RWPE1 (cell line): ENCODE measurements at regions not wholly inside any gene's neighbourhood (a gene's known extent, or its start where the extent isn't known, plus 50 kb on each side); places are given as distances from the start of the nearest gene placed in this dataset.
A peak's percentile ranks its signal among the peaks of the same experiment; 100 is the strongest.

Experiments
- CTCF ChIA-PET: fragments of 350-600 bp; sonication (Branson Sonifier 250); formaldehyde crosslinking; extraction: SDS; loops from one replicate; lab custom pipeline; 2021; lab: Yijun Ruan, JAX
- POLR2A ChIA-PET: fragments of 400-600 bp; formaldehyde crosslinking; extraction: SDS; loops from one replicate; lab custom pipeline; 2020; ENCODE audit warnings: antibody characterized with exemption; ENCODE audit not compliant: low non-redundant PET; lab: Yijun Ruan, JAX
- DNase-seq: peaks from one replicate; pipeline ENCODE4 v3.0.0; 2012; ENCODE audit warnings: low spot score
- H3K27ac ChIP-seq: fragments of 450-650 bp; 2 replicates; pipeline ENCODE4 v1.5.1; 2017
- TF ChIP-seq, protein P1 (sequence below): fragments of 450-650 bp; conservative IDR thresholded peaks from 2 replicates; pipeline ENCODE4 v1.5.1; 2017; ENCODE audit warnings: low read depth, mild to moderate bottlenecking

DNA sequence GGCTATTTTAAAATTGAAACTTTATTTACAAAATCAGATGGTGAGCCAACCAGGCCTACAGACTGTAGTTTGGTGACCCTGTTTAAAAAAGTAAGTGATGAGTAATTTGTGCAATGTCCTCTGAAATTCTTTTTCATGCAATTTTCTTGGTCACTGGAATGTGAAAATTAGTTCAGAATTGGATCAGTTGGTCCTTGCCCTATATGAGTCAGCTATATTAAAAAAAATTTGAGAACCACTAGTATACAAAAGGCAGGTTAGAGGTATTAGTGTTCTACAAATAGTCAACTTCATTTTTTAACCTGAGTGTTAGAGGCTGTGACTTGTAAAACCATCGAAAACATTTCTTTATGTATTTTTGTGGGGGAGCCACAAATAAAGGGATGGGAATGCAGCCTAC lies 91.1 kb upstream of the NXPH2 start:
- POLR2A ChIA-PET, result no interaction called here
- no peak overlapping the region for H3K27ac ChIP-seq
- TF ChIP-seq, protein P1, sequence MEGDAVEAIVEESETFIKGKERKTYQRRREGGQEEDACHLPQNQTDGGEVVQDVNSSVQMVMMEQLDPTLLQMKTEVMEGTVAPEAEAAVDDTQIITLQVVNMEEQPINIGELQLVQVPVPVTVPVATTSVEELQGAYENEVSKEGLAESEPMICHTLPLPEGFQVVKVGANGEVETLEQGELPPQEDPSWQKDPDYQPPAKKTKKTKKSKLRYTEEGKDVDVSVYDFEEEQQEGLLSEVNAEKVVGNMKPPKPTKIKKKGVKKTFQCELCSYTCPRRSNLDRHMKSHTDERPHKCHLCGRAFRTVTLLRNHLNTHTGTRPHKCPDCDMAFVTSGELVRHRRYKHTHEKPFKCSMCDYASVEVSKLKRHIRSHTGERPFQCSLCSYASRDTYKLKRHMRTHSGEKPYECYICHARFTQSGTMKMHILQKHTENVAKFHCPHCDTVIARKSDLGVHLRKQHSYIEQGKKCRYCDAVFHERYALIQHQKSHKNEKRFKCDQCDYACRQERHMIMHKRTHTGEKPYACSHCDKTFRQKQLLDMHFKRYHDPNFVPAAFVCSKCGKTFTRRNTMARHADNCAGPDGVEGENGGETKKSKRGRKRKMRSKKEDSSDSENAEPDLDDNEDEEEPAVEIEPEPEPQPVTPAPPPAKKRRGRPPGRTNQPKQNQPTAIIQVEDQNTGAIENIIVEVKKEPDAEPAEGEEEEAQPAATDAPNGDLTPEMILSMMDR, result no peak
- CTCF ChIA-PET, result no interaction called here
- no peak for DNase-seq

DNA sequence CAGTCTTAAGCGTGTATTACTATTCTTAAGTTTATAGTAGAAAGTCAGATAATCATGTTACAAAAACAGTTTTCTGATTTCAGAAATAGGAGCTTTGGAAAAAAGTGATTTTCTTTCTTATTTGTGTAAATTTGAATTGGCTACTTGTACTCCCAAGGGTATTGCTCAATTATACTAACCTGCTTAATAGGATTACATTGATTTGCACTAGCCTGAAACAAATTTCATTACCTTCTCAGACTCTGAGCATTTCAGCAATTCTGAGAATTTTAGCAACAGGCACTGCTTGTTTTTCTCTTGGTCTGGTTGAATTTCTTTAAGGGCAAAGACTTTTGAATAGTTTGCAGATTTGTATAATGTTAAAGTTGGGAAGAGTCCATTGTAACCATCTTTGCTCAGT lies 87.2 kb upstream of the NXPH2 start:
- no peak overlapping the region for H3K27ac ChIP-seq
- TF ChIP-seq, protein P1, result no peak
- CTCF ChIA-PET, result no interaction called here
- POLR2A ChIA-PET, result no interaction called here
- DNase-seq, result no peak

DNA sequence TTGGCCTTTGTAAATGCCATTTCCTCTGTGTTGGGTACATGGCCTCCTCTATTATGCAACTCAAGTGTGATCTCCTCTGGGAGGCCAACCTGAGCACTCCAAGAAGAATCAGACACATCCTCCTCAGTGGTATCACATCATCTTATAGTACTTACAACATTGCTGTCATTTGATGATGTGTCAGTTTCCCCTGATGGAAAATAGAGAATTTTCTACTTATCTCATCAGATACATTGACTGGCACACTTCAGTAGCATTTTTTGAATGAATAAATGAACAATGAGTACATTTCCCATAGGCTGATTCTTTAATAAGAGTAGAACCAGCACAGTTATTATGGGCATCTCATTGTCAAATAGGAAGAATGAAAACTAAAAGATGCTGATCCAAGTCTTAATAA lies 86.6 kb upstream of the NXPH2 start:
- CTCF ChIA-PET, result no interaction called here
- TF ChIP-seq, protein P1, result no peak

DNA sequence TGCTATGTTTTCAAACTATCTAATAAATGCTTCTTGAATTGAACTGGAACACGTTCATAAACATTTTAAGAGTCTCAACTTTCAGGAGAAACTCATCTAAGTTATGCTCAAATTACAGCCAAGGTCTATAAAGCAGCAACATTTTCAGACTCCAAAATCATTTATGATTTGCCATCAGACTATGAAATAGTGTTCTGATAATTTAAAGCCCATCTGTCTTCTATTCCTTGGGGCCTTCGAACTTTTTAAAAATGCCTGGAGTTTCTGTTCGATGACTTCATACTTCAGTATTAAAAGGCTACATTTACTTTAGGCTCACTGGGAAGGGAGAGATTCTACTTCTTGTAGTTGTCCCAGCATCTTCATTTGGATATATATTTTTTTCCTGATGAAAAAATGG lies 73.6 kb upstream of the NXPH2 start:
- POLR2A ChIA-PET, result no interaction called here
- no peak overlapping the region for H3K27ac ChIP-seq
- TF ChIP-seq, protein P1, result no peak
- CTCF ChIA-PET, result no interaction called here
- no peak for DNase-seq

More for the DNA sequence above, 86.6 kb upstream of the NXPH2 start:
- POLR2A ChIA-PET, result no interaction called here
- no peak overlapping the region for H3K27ac ChIP-seq
- no peak for DNase-seq

DNA sequence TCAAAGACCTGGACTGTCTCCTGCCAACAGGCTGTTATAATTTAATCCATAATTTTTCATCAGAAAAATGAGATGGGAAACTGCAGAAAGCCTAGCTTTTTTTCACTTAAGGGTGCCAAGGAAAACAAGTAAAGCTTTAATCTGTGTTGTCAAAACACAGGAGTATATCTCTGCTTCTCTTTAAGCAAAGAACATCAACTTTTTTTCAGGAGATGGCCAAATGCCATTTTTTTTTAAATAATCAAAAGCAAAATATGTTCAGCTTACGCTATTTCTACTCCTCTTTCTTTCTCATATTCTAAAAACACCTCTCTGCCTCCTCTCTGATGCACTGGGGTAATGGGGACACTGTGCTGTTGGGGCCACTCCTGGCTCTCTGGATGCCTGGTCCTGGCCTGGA lies 73.1 kb upstream of the NXPH2 start:
- TF ChIP-seq, protein P1, result no peak
- ChIA-PET CTCF (interaction anchor here (0.6 kb wide), 1 partner anchor 815 kb away, joined by 3 read pairs; no protein-coding TSS in a partner anchor), POLR2A (no interaction called here)
- no peak for DNase-seq
- H3K27ac ChIP-seq, result no peak overlapping the region

DNA sequence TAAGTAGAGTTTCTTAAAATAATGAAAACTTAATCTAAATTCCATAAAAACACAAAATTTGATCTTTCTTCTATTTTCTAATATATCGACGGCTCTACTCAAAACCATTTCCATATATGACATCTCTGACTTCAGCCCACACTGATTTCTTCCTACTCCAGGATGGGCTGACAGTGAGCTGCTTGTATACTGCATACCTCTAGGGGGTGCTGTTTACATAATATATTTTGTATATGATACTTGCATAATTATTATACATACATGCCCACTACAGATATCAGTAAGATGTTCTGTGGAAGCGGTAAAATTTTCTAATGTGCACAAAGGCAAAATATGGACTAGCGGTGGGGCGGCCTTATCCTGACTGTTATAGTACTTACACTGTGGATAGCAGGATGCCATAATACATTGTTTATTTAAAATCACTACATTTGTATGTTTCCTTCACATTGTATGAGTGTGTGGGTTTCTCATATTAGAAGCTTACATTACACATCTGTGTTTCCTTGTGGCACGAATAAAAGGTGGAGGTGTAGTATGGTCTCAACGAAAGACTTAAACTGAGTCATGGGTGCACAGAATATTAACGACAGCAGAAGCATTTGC lies 66.1 kb upstream of the NXPH2 start:
- TF ChIP-seq, protein P1, result peak; percentile 73
- no peak overlapping the region for H3K27ac ChIP-seq
- CTCF ChIA-PET, result interaction anchor here (0.6 to 1.3 kb wide), 5 partner anchors 14 to 921 kb away, joined by 3 to 4 read pairs (median 3); no protein-coding TSS in a partner anchor
- POLR2A ChIA-PET, result no interaction called here
- DNase-seq, result peak; percentile 59
